B cell (primary cell): ENCODE measurements at regions not wholly inside any gene's neighbourhood (a gene's known extent, or its start where the extent isn't known, plus 50 kb on each side); places are given as distances from the start of the nearest gene placed in this dataset.

Source experiments
- ATAC-seq: fragments of 200-7000 bp; cut with Tn5 transposase; one replicate; pipeline ENCODE4 v1.10.0; 2021; ENCODE audit warnings: low read depth, mild to moderate bottlenecking, moderate number of reproducible peaks, moderate library complexity
- CTCF ChIA-PET: fragments of 350-600 bp; sonication (Branson Sonifier 250); formaldehyde crosslinking; loops from one replicate; lab custom pipeline; 2021; ENCODE audit warnings: antibody characterized with exemption, inconsistent platforms; lab: Charles Lee
- POLR2A ChIA-PET: fragments of 350-600 bp; sonication (Branson Sonifier 250); formaldehyde crosslinking; loops from one replicate; lab custom pipeline; 2021; ENCODE audit warnings: antibody characterized with exemption; lab: Charles Lee
- DNase-seq: peaks from one replicate; pipeline ENCODE4 v3.0.0; 2013
- H2AFZ ChIP-seq: 2 replicates; pipeline ENCODE4 v1.6.1; 2012; ENCODE audit warnings: mild to moderate bottlenecking, low read depth, low read length; ENCODE audit not compliant: insufficient read depth, poor library complexity, severe bottlenecking
- H3K27ac ChIP-seq, 2 donors: 1 replicate in 1 of 2; 2 replicates in 1 of 2; pipeline ENCODE4 v1.5.1; 2012 to 2013; ENCODE audit warnings: low read length in 2 of 2, mild to moderate bottlenecking in 2 of 2, moderate library complexity in 1 of 2
- H3K27me3 ChIP-seq, 4 experiments: fragments of 200-600 bp in 1 of 4; sonication (generic) in 1 of 4; replicated peaks in 1 of 4; 1 replicate in 2 of 4; 2 replicates in 2 of 4; pipeline versions ENCODE4 v1.6.1 to v1.7.0; 2013 to 2016; ENCODE audit warnings: low read length in 3 of 4, mild to moderate bottlenecking in 2 of 4, mixed read lengths in 1 of 4, moderate library complexity in 1 of 4; ENCODE audit not compliant: insufficient read depth in 4 of 4, control insufficient read depth in 3 of 4; ENCODE audit errors: control extremely low read depth in 1 of 4
- H3K36me3 ChIP-seq, 2 experiments: replicated peaks in 1 of 2; 1 replicate in 1 of 2; 2 replicates in 1 of 2; pipeline versions ENCODE4 v1.6.1 to v1.7.1; 2013; ENCODE audit warnings: low read length in 1 of 2; ENCODE audit not compliant: insufficient read depth in 2 of 2, control insufficient read depth in 1 of 2; ENCODE audit errors: control extremely low read depth in 1 of 2, extremely low read depth in 1 of 2
- H3K4me1 ChIP-seq, 2 donors: fragments of 200-600 bp in 1 of 2; sonication (generic) in 1 of 2; 1 replicate in 1 of 2; 2 replicates in 1 of 2; pipeline versions ENCODE4 v1.5.1 to v1.6.1; 2013 to 2017; ENCODE audit warnings: low read length in 2 of 2; ENCODE audit not compliant: control insufficient read depth in 2 of 2, insufficient read depth in 2 of 2
- H3K4me2 ChIP-seq: replicated peaks from 2 replicates; pipeline ENCODE3; 2012; ENCODE audit warnings: mild to moderate bottlenecking, low read depth, low read length; ENCODE audit not compliant: poor library complexity, severe bottlenecking
- H3K4me3 ChIP-seq, 5 experiments: fragments of 200-600 bp in 1 of 5; sonication (generic) in 1 of 5; 1 replicate in 3 of 5; 2 replicates in 2 of 5; pipeline versions ENCODE4 v1.5.1 to v1.7.0; 2011 to 2016; ENCODE audit warnings: low read length in 4 of 5, mild to moderate bottlenecking in 4 of 5, low read depth in 2 of 5, control low read depth in 1 of 5, moderate library complexity in 1 of 5; ENCODE audit not compliant: insufficient read depth in 1 of 5; ENCODE audit errors: control extremely low read depth in 1 of 5, extremely low read depth in 1 of 5
- H3K79me2 ChIP-seq: fragments of 200-600 bp; sonication (generic); one replicate; pipeline ENCODE4 v1.6.0; 2016; ENCODE audit warnings: low read length; ENCODE audit not compliant: control insufficient read depth, insufficient read depth
- H3K9ac ChIP-seq: fragments of 200-600 bp; sonication (generic); 2 replicates; pipeline ENCODE4 v1.6.1; 2017; ENCODE audit warnings: mild to moderate bottlenecking, low read length, moderate library complexity
- H3K9me3 ChIP-seq, 3 donors: one replicate each; pipeline versions ENCODE4 v1.6.1 to v1.7.1; 2013; ENCODE audit warnings: low read length in 2 of 3; ENCODE audit not compliant: control insufficient read depth in 2 of 3, insufficient read depth in 1 of 3; ENCODE audit errors: control extremely low read depth in 1 of 3
- H4K20me1 ChIP-seq: 2 replicates; pipeline ENCODE4 v1.6.0; 2012; ENCODE audit warnings: mild to moderate bottlenecking, low read length; ENCODE audit not compliant: insufficient read depth, control insufficient read depth, poor library complexity, severe bottlenecking
- H3K27ac Mint-ChIP-seq: one replicate; pipeline ENCODE4 v1.8.0; 2021; ENCODE audit warnings: mixed read lengths
- H3K27me3 Mint-ChIP-seq: one replicate; pipeline ENCODE4 v1.8.0; 2021; ENCODE audit warnings: mixed read lengths
- H3K4me1 Mint-ChIP-seq: one replicate; pipeline ENCODE4 v1.8.0; 2021; ENCODE audit warnings: mixed read lengths
- H3K4me3 Mint-ChIP-seq: one replicate; pipeline ENCODE4 v1.8.0; 2021; ENCODE audit warnings: mixed read lengths
- H3K9me3 Mint-ChIP-seq: one replicate; pipeline ENCODE4 v1.8.0; 2022; ENCODE audit warnings: mixed read lengths; ENCODE audit not compliant: insufficient read depth
- EZH2 ChIP-seq: IDR thresholded peaks from 2 replicates; pipeline ENCODE4 v1.6.1; 2012; ENCODE audit warnings: borderline replicate concordance, low read depth, mild to moderate bottlenecking, moderate library complexity, low read length; ENCODE audit not compliant: insufficient read depth, poor library complexity, severe bottlenecking
- WGBS: methylation state at CpG from one replicate; pipeline ENCODE4 v1.1.5; 2013; ENCODE audit warnings: missing lambda C conversion rate; ENCODE audit not compliant: insufficient coverage; 5-methylcytosine and 5-hydroxymethylcytosine counted together
- intact Hi-C: fragments of 100-400 bp; cut with micrococcal nuclease; formaldehyde crosslinking; loops from one replicate; pipeline ENCODE4 v1.10.0; 2022
- TF ChIP-seq, protein P1 (sequence below): fragments of 200-600 bp; IDR thresholded peaks from one replicate; pipeline ENCODE4 v1.8.0; 2022; ENCODE audit warnings: antibody characterized with exemption, mild to moderate bottlenecking

DNA sequence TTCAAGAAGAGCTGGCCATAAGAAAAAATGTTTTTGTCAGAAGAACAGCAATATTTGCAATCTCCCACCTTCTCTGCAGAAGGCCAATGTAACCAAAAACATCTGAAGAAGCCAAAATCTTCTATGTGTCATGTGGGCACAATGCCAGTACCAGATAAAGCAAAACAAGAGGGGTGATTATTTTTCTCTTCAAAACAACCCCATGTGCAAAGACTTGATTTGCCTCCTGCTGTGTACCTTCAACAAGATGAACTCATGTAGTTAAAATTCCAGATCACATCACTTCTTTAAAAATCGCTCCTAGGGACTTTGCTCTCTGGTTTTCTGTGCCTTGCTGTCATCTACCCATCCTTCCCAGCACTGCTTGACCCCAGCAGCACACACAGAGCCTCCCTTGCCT is 134.0 kb upstream of the MAP3K1 start:
- ATAC-seq = no peak
- no peak for DNase-seq
- intact Hi-C loops = no loop called here
- H3K9me3 ChIP-seq = peaks cover 0 to 4% (median 0%) of the 10 kb centered on the region in 3 donors
- peaks cover 4% of the 10 kb centered on the region for H3K9me3 Mint-ChIP-seq
- ChIA-PET POLR2A (interaction anchor here (1.0 kb wide), 1 partner anchor 11 kb away, joined by 4 read pairs; no protein-coding TSS in a partner anchor), CTCF (interaction anchor here (1.5 kb wide), 1 partner anchor 11 kb away, joined by 4 read pairs; no protein-coding TSS in a partner anchor)
- no peaks in the 10 kb centered on the region for H3K79me2 ChIP-seq
- no peak overlapping the region for H3K4me3 Mint-ChIP-seq
- H3K27me3 Mint-ChIP-seq = no peaks in the 10 kb centered on the region
- no peak overlapping the region for H2AFZ ChIP-seq
- peak overlapping the region; percentile 76 for H3K27ac Mint-ChIP-seq
- no peaks in the 10 kb centered on the region for H4K20me1 ChIP-seq
- no peak overlapping the region for H3K9ac ChIP-seq
- H3K4me1 Mint-ChIP-seq = peaks cover 69% of the 10 kb centered on the region
- no peaks in the 10 kb centered on the region for H3K27me3 ChIP-seq
- H3K4me2 ChIP-seq = no peak overlapping the region
- peaks cover 49% of the 10 kb centered on the region in 2 donors for H3K4me1 ChIP-seq
- no peak overlapping the region for H3K27ac ChIP-seq
- no peaks in the 10 kb centered on the region for H3K36me3 ChIP-seq
- H3K4me3 ChIP-seq = no peak overlapping the region
- WGBS = 100% methylated on average over 1 of the region's 1 CpG
- TF ChIP-seq, protein P1, sequence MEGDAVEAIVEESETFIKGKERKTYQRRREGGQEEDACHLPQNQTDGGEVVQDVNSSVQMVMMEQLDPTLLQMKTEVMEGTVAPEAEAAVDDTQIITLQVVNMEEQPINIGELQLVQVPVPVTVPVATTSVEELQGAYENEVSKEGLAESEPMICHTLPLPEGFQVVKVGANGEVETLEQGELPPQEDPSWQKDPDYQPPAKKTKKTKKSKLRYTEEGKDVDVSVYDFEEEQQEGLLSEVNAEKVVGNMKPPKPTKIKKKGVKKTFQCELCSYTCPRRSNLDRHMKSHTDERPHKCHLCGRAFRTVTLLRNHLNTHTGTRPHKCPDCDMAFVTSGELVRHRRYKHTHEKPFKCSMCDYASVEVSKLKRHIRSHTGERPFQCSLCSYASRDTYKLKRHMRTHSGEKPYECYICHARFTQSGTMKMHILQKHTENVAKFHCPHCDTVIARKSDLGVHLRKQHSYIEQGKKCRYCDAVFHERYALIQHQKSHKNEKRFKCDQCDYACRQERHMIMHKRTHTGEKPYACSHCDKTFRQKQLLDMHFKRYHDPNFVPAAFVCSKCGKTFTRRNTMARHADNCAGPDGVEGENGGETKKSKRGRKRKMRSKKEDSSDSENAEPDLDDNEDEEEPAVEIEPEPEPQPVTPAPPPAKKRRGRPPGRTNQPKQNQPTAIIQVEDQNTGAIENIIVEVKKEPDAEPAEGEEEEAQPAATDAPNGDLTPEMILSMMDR = no peak
- TF ChIP-seq EZH2 = no peak

DNA sequence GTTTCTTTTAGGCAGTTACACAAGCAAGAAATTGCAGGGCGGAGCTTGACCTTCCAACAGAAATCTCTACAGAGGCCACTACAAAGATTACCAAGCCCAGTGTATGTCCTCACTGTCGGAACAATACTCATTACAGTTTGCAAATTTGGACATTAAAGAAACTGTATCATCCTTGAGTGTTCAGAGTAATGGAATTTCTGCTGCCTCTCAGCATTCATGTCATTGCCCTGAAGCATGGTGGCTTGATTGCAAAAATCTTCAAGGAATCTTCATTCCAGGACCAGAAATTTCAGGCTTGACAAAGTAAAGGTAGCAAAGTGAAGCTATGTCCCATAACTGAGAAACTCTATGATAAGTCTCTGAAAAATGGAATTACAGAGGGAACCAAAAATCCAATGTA is 134.6 kb upstream of the MAP3K1 start:
- intact Hi-C loops = no loop called here
- no peak overlapping the region for H2AFZ ChIP-seq
- H3K4me3 ChIP-seq = no peak overlapping the region
- no peak overlapping the region for H3K9ac ChIP-seq
- ChIA-PET CTCF (interaction anchor here (1.5 kb wide), 1 partner anchor 11 kb away, joined by 4 read pairs; no protein-coding TSS in a partner anchor), POLR2A (interaction anchor here (1.0 kb wide), 1 partner anchor 11 kb away, joined by 4 read pairs; no protein-coding TSS in a partner anchor)
- Mint-ChIP-seq H3K4me1 (peaks cover 68% of the 10 kb centered on the region), H3K27me3 (no peaks in the 10 kb centered on the region), H3K4me3 (no peak overlapping the region), H3K27ac (peak overlapping the region; percentile 4), H3K9me3 (peaks cover 4% of the 10 kb centered on the region)
- peaks cover 42 to 43% of the 10 kb centered on the region in 2 donors for H3K4me1 ChIP-seq
- H3K9me3 ChIP-seq = peaks cover 0 to 4% (median 0%) of the 10 kb centered on the region in 3 donors
- no peak for DNase-seq
- H3K79me2 ChIP-seq = no peaks in the 10 kb centered on the region
- H3K27me3 ChIP-seq = no peaks in the 10 kb centered on the region
- no peak for TF ChIP-seq EZH2
- TF ChIP-seq, protein P1 = no peak
- no peaks in the 10 kb centered on the region for H4K20me1 ChIP-seq
- ATAC-seq = no peak
- no peaks in the 10 kb centered on the region for H3K36me3 ChIP-seq
- WGBS = no CpG with 5 or more reads among the region's 2 CpGs
- no peak overlapping the region for H3K4me2 ChIP-seq
- H3K27ac ChIP-seq = no peak overlapping the region
